A673 (cell line): ENCODE measurements at regions not wholly inside any gene's neighbourhood (a gene's known extent, or its start where the extent isn't known, plus 50 kb on each side); places are given as distances from the start of the nearest gene placed in this dataset.

Experiments used
- BruUV-seq: library from RNA; stranded (reverse); fragments of 400-500 nt; replicated peaks from 2 replicates; lab custom pipeline; 2021; lab: Mats Ljungman, UMichigan
- CTCF ChIA-PET: fragments of 300-600 bp; sonication (Branson Sonifier 250); formaldehyde crosslinking; loops from one replicate; lab custom pipeline; 2022; ENCODE audit warnings: antibody characterized with exemption; lab: Charles Lee
- POLR2A ChIA-PET: fragments of 300-600 bp; sonication (Branson Sonifier 250); formaldehyde crosslinking; loops from one replicate; lab custom pipeline; 2022; ENCODE audit warnings: antibody characterized with exemption; ENCODE audit not compliant: low non-redundant PET; lab: Charles Lee
- DNase-seq: peaks from one replicate; pipeline ENCODE4 v3.0.0-alpha.2; 2015; ENCODE audit warnings: low spot score
- H3K27ac ChIP-seq: fragments of 200-600 bp; sonication (generic); 2 replicates; pipeline ENCODE4 v1.5.1; 2016; ENCODE audit warnings: mixed run types, low read depth, mild to moderate bottlenecking, mixed read lengths, antibody characterized with exemption, low read length; ENCODE audit not compliant: poor library complexity, severe bottlenecking
- H3K27me3 ChIP-seq: fragments of 200-600 bp; sonication (generic); replicated peaks from 2 replicates; pipeline ENCODE4 v1.6.1; 2017; ENCODE audit warnings: mixed run types, low read depth, mild to moderate bottlenecking, mixed read lengths, antibody characterized with exemption, low read length; ENCODE audit not compliant: insufficient read depth, poor library complexity
- H3K36me3 ChIP-seq: fragments of 200-600 bp; sonication (generic); 2 replicates; pipeline ENCODE4 v1.6.1; 2016; ENCODE audit warnings: mixed run types, mild to moderate bottlenecking, mixed read lengths, antibody characterized with exemption, low read length; ENCODE audit not compliant: insufficient read depth, poor library complexity, severe bottlenecking
- H3K4me1 ChIP-seq: fragments of 200-600 bp; sonication (generic); 2 replicates; pipeline ENCODE4 v1.6.1; 2017; ENCODE audit warnings: mixed run types, mild to moderate bottlenecking, mixed read lengths, antibody characterized with exemption, low read length; ENCODE audit not compliant: insufficient read depth, poor library complexity, severe bottlenecking
- H3K4me3 ChIP-seq: fragments of 200-600 bp; sonication (generic); 2 replicates; pipeline ENCODE4 v1.5.1; 2016; ENCODE audit warnings: low read depth, mixed run types, mild to moderate bottlenecking, mixed read lengths, low read length; ENCODE audit not compliant: poor library complexity, severe bottlenecking
- H3K9me3 ChIP-seq: fragments of 200-600 bp; sonication (generic); 2 replicates; pipeline ENCODE4 v1.6.1; 2016; ENCODE audit warnings: mixed run types, low read depth, mild to moderate bottlenecking, mixed read lengths, antibody characterized with exemption, low read length; ENCODE audit not compliant: poor library complexity, severe bottlenecking
- EZH2 ChIP-seq: fragments of 200-600 bp; sonication (generic); IDR thresholded peaks from 2 replicates; pipeline ENCODE4 v1.6.1; 2017; ENCODE audit warnings: borderline replicate concordance, low read depth, mild to moderate bottlenecking, mixed read lengths, antibody characterized with exemption, low read length; ENCODE audit not compliant: poor library complexity, severe bottlenecking
- intact Hi-C: fragments of 100-400 bp; cut with micrococcal nuclease; formaldehyde crosslinking; loops from one replicate; pipeline ENCODE4 v1.10.0; 2022; ENCODE audit not compliant: unreplicated experiment
- TF ChIP-seq, protein P1 (sequence below): fragments of 300-800, 200-600 bp; sonication (generic); conservative IDR thresholded peaks from 2 replicates; pipeline ENCODE4 v1.5.1; 2017; ENCODE audit warnings: low read depth, mild to moderate bottlenecking, antibody characterized with exemption, low read length, moderate library complexity, mixed read lengths

DNA sequence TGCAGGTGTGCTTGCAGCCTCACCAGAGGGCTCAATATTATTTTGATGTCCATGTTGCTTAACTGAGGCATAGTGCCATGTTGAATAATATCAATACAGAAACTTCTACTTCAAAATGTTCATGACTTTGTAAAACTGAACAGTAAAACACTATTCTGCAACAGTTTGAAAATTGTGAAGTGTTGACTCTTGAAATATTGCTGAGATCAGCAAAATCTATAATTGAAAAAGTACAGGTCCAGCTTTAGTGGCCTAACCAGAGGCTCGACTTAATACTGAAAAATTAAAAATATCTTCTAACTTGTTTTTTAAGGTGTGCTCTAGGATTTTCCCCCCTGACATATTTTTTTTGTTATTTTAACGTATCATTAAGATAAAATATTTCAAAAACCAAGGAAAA is 1460.7 kb downstream of the EFNB2 start:
- H3K27me3 ChIP-seq, result no peaks in the 10 kb centered on the region
- intact Hi-C loops, result no loop called here
- H3K27ac ChIP-seq, result no peak overlapping the region
- no peak for DNase-seq
- H3K4me1 ChIP-seq, result no peaks in the 10 kb centered on the region
- no peak overlapping the region for H3K4me3 ChIP-seq
- no TSS peak for BruUV-seq
- POLR2A ChIA-PET, result no interaction called here
- H3K36me3 ChIP-seq, result no peaks in the 10 kb centered on the region
- H3K9me3 ChIP-seq, result no peaks in the 10 kb centered on the region
- CTCF ChIA-PET, result no interaction called here
- TF ChIP-seq EZH2, result no peak
- TF ChIP-seq, protein P1, sequence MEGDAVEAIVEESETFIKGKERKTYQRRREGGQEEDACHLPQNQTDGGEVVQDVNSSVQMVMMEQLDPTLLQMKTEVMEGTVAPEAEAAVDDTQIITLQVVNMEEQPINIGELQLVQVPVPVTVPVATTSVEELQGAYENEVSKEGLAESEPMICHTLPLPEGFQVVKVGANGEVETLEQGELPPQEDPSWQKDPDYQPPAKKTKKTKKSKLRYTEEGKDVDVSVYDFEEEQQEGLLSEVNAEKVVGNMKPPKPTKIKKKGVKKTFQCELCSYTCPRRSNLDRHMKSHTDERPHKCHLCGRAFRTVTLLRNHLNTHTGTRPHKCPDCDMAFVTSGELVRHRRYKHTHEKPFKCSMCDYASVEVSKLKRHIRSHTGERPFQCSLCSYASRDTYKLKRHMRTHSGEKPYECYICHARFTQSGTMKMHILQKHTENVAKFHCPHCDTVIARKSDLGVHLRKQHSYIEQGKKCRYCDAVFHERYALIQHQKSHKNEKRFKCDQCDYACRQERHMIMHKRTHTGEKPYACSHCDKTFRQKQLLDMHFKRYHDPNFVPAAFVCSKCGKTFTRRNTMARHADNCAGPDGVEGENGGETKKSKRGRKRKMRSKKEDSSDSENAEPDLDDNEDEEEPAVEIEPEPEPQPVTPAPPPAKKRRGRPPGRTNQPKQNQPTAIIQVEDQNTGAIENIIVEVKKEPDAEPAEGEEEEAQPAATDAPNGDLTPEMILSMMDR, result no peak

DNA sequence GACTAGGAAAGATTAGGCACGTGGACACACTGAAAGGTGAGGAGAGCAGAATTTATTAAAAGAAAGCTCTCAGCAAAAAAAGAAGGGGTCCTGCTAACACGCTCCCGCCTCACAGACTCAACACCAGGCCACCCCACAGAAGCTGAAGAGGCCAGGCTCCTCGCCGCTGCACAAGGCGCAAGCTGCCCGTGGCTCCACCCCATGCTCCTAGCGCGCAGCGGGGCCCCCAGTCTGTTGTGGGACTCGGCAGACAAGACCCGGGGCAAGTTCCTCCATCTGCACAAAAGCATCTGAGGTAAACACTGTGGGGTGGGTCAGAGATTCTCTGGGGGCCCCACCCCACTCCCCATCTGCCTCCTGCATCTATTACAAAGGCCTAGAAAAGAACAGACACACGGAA is 1462.4 kb downstream of the EFNB2 start:
- H3K9me3 ChIP-seq, result no peaks in the 10 kb centered on the region
- H3K4me1 ChIP-seq, result no peaks in the 10 kb centered on the region
- no peak for DNase-seq
- no peaks in the 10 kb centered on the region for H3K36me3 ChIP-seq
- POLR2A ChIA-PET, result no interaction called here
- H3K27me3 ChIP-seq, result no peaks in the 10 kb centered on the region
- H3K27ac ChIP-seq, result no peak overlapping the region
- TF ChIP-seq, protein P1, result no peak
- TF ChIP-seq EZH2, result no peak
- H3K4me3 ChIP-seq, result no peak overlapping the region
- intact Hi-C loops, result no loop called here
- CTCF ChIA-PET, result no interaction called here
- no TSS peak for BruUV-seq

DNA sequence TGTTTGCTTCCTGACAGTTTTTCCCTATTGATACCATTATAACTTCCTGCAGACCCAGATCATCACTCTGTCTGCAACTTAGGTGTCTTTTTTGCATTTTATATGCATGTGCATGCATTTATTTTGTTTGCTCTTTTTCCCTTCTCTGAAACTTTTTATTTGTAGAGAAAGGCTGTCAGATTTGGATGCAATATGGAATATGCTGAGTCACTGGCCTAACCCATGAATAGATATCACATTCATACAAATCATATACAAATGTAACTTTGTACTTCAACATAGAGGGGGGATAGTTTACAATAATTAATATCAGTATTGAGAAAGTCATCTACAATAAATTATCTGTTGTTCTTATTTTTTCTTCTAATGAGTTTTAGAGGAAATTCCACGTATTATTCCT is 1465.0 kb downstream of the EFNB2 start:
- no peak for DNase-seq
- intact Hi-C loops, result no loop called here
- Histone ChIP-seq H3K9me3 (no peaks in the 10 kb centered on the region), H3K4me1 (no peaks in the 10 kb centered on the region), H3K27me3 (no peaks in the 10 kb centered on the region), H3K4me3 (no peak overlapping the region), H3K36me3 (no peaks in the 10 kb centered on the region), H3K27ac (no peak overlapping the region)
- TF ChIP-seq, protein P1, result no peak
- no peak for TF ChIP-seq EZH2
- ChIA-PET CTCF (no interaction called here), POLR2A (no interaction called here)
- BruUV-seq, result no TSS peak
